SHP77 treated with DMSO at 0.1 percent for 48 hours (cell line): ENCODE measurements at regions not wholly inside any gene's neighbourhood (a gene's known extent, or its start where the extent isn't known, plus 50 kb on each side); places are given as distances from the start of the nearest gene placed in this dataset.
A peak's percentile ranks its signal among the peaks of the same experiment; 100 is the strongest.
"Not testable (repeated sequence)": the region's sequence is repeated elsewhere in the genome, so short reads cannot be mapped to it uniquely, and the experiment has no call there.

Source experiments
- DNase-seq: peaks from one replicate; lab custom pipeline; 2025; lab: John Stamatoyannopoulos, UW

DNA sequence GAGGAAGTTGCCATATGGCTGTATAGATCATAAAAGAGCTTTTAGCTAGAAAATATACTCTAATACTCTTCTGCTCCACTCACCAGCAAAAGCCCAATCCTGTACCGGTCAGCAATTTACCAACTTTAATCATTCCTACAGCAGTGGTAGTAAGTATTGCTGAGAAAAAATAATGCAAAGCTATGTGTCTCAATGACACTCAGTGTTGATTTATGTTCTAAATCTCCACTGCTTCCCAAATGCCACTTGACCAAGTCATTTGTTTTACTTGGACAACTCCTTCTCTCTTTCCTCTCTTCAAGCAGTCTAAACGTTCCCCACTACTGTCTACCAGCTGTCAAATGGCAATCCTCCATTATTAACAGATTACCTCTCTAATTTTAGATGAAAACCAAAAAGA is 201.8 kb upstream of the GK2 start:
- no peak for DNase-seq

DNA sequence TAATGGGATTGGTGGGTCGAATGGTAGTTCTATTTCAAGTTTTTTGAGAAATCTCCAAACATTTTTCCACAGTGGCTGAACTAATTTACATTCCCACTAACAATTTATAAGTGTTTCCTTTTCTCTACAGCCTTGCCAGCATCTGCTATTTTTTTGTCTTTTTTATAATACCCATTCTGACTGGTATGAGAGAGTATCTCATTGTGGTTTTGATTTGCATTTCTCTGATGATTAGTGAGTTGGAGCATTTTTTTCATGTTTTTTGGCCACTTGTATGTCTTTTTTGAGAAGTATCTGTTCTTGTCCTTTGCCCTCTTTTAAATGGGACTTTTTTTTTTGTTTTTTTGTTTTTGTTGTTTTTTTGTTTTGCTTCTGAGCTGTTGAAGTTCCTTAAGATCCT is 200.0 kb upstream of the GK2 start:
- no peak for DNase-seq

DNA sequence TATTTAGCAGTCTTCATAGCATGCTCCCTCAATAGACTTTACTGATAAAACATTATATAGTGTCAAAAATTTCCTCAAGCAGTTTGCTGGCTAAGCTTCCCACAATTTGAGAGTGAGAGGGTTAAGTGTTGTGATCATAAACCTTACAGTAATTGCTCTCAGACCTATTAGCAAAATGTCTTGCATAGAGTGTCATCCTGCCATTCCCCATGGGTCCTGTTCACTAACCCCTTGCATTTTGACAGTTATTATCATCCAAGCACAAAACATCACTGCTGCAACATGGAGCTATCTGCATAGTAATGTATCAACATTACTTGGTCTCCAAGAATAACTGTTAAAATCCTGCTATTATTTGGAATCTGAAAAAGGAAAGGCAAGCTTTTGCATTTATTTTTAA is 196.1 kb upstream of the GK2 start:
- no peak for DNase-seq

DNA sequence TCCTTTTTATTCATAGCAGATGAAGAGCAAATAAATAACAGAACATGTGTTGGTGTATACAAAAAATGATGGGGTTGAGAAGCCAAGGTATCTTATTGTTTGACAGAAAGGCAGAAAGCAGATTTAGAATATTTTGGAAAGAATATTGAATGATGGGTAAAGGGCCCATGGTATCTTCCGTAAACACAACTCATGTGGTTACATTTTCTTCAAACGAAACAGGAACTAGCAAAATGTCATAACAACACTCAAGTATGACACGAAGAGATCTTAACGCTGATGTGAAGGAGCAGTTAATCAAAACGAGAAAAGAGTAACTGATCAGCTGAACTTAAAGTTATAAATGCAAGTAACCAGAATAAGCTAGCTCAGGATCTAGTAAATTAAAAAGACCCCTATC is 195.7 kb upstream of the GK2 start:
- no peak for DNase-seq

DNA sequence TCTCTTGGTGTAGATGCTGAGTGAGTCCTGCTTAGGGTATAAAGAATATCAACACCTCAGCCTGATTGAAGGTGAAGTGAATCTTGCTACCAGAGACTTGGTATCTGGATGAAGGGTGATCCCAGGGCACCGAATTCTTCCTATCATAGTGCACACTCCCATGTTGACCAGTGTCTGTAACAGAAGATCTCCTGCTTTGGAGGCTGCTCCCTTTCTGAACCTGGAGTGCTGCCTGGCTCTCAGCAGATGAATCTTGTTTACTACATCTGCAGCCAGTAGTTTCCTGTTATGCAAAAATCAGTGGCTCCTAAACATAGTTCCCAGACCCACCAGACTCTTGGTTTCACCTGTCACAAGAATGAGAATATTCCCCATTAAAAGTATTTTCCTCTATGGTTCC is 191.7 kb upstream of the GK2 start:
- no peak for DNase-seq

DNA sequence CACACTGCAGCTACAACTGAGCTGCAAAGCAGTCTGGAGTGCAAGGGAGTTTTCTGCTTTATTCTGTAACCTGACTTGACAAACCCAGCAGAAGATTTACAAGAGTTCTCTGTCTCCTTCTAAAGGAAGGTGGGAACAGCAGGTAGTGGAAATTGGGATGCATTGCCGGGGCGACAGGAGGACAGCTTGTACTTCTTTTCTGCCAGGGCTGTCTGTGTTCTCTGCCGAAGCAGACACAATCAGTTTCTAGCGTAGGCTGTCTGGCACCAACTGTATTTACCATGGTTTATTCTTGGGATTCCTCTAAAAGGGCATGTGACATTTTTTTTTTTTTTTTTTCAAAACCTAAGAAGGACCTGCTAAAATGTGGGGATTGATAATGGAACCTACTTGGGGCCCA is 190.8 kb upstream of the GK2 start:
- no peak for DNase-seq

DNA sequence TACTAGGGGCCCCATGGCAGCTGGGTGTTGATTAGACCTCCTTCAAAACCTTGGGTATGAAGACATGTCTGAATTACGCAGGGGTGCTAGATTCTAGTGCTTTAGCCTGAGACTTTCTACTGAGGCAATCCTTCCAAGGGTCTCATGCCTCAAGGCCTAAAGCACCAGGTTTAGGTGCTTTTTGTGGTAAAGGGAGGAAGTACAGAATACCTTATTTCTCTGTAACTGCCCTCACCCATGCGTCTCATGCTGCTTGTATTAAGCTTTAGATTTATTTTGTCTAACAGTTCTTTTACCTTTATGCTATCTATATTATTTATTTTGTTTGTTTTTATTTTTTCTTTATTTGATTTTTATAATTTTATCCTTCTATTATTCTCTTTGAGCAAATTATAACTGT is 190.2 kb upstream of the GK2 start:
- DNase-seq: no peak

DNA sequence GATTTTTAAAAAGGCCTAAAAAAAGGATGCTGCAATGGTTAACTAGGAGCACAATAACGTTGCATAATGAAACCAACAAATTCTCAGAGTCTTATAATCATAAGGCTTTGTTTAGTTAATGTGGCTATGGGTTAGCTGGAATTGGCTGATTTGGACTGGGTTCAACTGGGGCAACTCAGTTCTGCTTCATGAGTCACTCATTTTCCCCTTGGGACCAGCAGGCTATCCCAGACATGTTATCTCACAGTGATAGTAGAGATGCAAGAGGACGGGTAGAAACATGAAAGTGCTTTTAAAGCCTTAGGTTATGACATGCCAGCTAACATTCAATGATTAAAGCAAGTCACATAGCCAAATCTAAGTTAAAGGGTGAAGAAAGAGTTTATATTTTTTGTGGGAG is 189.2 kb upstream of the GK2 start:
- DNase-seq: no peak

DNA sequence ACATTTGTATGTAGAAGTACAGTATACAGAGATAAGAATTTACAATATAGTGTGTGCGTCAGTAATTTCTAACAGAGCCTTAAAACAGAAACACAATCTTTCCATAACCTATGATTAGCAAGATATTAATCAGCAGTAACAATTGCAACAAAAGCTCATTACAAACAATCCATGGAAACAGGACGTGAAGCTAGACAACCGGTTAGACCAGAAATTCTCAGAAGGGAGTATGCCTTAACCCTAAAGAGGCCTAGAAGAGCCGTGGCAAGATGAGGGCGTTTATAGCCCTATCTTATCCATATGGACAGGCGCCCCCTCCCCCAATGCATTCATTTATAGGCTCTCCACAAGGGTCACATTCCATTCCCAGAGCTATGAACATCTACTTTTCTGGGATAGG is 184.2 kb upstream of the GK2 start:
- DNase-seq: not testable (repeated sequence)

DNA sequence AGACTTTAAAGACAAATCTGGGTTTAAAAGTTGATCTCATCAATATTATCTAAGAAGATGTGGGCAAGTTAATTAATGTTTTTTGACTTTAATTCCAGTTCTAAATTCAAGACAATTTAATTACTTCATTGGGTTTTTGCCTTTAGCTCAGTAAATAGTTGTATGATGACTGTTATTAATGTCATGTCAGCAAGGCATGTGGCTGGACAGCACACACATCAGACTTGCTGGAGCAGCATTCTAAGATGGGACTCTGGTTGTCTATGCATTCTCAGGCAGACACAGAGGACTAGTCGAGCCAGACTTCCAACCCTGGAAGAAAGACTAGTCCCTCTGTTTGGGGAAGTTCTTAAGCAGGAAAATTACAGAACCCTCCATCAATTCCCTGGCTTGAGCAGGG is 180.7 kb upstream of the GK2 start:
- DNase-seq: no peak

DNA sequence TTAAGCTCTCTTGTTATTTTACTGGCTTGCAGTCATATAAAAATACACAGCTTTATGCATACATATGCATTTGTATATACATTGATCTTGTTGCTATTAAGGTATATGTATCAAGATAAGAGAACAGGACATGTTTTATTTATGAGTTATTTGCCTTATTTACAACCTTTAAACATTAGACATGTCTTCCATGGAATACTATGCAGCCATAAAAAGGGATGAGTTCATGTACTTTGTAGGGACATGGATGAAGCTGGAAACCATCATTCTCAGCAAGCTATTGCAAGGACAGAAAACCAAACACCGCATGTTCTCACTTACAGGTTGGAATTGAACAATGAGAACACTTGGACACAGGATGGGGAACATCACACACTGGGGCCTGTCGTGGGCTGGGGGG is 179.2 kb upstream of the GK2 start:
- DNase-seq: not testable (repeated sequence)

DNA sequence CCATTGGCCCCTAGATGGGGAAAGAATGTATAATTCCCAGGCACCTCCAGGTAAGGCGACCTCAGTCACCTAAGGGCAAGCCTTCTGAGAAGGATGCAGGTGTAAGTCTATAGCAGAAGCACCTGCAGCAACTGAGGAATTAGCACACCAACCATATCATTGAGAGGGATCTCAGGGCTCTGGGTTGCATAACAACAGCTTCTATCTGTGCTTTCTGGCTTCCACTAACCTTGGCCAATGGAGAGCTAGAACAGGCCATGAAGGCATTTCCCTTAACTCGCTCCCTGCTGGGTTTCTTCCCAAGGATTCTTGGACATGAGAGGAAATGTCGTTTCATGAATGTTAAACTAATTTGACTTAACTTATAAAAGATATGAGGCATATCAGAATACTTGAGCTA is 177.8 kb upstream of the GK2 start:
- no peak for DNase-seq

DNA sequence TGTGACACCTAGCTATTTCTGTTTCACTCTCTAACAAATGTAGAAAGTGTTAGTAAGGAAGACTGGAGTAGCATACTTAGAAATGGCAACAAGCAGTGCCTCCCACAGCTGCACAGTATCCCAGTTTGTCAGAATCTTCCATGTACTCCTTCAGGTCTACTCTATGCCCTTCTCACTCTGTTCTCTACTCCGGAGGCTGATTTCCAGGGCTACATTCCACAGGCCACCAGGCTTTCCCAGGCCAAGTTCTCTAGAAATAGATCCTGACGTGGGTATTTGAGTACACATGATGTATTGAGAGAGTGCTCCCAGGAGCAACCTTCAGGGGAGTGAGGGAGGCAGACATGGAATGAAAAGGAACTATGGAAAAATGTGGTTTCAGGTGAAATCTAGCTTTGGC is 177.3 kb upstream of the GK2 start:
- no peak for DNase-seq

DNA sequence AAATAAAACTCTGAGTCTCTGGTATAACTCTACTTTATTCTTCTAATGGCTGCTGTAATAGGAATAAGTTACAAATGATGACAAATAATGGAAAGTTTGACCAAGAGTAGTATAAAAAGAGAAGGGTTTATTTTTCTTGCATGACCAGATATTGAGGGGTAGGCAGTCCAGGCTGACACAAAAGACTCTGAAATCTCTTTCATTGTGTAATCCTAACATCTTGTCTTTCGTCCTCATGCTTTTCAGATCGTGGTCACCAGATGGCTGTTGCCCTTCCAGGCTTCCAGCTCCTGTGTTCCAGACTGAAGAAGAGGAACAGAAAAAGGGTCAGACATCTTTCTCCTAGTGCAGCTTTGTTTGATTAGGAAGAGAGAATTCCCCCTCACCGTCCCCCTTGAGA is 176.9 kb upstream of the GK2 start:
- no peak for DNase-seq

DNA sequence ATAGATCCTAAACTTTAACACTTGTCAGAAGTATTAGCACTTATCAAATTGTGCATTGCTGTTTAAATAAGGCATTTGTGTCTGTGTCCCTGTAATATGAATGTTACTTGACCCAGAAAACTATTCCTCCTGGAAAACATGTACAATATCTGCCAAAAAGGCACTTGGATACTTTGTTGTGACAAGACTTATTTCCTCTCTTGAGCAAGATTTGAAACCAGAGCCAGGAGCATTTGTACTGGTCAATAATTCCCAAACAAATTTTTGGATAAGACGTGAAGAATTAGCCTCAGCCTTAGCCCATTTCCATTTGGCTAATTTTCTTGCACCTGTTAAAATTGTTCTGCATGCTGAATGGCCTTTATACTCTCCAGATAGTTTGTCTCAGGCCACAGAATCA is 176.3 kb upstream of the GK2 start:
- DNase-seq: no peak

DNA sequence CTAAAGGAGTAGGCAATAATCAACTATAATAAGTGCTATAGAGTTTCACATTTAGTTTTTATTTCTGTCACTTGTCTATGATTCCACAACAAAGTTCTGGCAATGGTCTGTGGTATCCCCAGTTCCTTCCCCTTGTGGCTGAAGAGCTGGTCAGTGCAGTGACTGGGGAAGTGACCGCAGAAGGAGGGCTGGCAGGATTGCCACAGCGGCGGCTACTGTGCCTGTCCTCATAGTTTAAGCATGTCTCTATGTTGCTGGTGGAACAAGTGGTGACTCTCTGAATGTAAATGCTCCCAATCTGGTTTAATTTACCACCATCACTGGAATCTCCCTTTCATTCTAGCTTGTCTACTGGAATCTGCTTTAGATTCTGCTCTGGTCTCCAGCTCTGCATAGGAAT is 170.6 kb upstream of the GK2 start:
- no peak for DNase-seq

DNA sequence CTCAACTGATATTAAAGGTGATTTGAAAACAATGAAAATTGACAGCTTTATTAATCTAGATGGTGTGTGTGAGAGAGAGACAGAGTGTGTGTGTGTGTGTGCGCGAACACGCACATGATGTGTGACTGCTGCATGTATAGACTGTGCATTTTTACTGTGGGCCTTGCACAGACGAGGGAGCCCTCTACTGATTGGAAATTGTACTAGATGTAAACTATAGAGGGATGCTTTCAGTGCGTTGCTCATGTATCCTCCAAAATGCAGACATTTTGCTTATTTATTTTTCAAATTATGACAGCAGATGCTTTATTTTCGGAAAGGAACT is 168.4 kb upstream of the GK2 start:
- DNase-seq: peak; percentile 48

DNA sequence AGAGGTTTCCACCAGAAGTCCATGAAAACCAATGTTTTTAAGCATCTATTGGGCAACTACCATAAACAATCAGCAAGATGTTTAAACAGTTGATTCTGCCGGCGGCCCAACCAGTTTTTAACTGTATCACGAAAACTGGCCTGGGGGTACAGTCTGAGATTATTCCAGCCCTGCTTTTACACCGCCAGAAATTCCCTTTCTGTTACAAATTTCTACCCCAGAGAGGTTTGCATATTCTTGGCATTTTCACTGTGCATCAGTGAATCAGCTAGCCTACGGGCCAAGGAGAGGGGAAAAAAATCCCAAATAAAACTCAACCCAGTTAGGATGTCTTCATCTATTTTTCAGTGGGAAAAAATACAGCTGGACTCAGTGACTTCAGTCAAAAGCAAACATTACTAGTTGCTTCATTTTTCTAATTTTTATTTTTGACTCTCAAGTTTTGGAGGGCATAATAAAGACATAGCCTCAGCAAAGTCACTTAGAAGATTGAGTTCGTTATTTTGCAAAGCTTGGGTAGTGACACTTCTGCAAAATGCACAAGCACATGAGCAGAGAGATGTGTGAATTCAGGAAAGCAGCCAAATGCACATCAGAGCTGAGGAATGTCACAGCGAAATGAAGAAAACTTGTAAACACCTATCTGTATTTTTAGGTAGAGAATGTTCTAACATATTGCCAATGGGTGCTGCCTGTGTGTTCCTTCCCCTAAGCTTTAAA is 167.8 kb upstream of the GK2 start:
- DNase-seq: no peak

DNA sequence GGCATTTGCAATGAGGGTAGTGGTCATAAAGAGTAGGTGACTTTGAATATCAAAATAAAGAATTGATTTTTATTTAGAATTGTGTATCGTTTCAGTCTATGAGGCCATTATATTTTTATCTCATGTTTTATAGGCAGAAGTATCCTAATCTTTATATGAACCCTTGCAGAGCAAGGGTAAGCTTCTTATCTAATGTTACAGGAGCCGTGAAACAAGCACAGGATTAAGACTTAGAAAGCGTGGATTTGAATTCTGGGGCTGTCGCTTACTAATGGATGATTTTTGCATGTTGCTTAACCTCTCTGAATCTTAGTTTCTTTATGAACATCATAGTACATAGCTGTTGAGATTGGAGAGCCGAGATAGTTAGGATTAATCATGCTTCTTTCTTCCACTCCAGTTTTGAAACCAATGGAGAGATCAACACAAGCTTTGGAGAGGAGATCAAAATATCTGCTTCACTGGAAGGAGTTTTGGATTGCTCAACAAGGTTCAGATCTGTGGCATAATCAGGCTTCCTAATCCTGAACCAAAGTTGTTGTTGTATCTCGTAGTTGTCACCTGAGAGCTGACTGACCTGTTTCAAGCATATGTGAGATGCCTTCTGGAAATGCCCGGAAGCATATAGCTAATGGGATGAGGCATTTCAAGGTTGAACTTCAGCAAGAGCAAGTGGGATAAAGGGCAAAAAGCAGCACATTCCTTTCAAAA is 166.9 kb upstream of the GK2 start:
- no peak for DNase-seq

DNA sequence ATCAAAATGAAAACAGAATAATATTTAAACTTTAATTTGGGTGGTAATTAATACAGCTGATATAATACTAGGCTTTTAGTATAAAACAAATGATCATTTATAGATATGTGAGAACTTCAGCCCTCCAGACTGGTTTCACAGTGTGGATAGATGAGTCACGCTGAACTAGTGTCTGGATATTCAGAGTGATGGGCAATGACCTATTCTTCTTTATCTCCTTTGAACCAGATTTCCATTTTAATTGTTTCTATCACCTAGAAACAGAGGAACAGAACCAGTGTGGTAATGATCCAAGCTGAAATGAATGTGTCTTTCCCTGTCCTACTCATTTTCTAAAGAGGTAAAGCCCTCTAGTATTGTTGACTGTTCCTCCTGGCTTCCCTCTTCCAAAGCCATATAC is 155.2 kb upstream of the GK2 start:
- no peak for DNase-seq

DNA sequence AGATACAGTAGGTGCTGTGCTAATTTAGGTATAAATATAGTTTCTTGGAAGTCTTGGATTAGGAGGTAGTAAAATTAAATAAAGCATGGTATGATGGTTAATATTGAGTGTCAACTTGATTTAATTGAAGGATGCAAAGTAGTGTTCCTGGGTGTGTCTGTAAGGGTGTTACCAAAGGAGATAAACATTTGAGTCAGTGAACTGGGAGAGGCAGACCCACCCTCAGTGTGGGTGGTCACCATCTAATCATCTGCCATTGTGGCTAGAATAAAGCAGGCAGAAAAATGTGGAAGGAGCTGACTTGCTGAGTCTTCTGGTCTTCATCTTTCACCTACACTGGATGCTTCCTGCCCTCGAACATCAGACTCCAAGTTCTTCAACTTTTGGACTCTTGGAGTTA is 153.7 kb upstream of the GK2 start:
- DNase-seq: no peak

DNA sequence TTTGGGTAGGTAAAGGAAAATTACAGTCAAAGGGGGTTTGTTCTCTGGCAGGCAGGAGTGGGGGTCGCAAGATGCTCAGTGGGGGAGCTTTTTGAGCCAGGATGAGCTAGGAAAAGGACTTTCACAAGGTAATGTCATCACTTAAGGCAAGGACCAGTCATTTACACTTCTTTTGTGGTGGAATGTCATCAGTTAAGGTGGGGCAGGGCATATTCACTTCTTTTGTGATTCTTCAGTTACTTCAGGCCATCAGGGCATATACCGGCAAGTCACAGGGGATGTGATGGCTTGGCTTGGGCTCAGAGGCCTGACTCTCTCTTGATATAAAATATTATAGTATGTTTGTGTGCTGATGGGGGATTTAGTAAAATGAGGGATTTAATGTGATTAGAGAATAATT is 151.4 kb upstream of the GK2 start:
- not testable (repeated sequence) for DNase-seq

DNA sequence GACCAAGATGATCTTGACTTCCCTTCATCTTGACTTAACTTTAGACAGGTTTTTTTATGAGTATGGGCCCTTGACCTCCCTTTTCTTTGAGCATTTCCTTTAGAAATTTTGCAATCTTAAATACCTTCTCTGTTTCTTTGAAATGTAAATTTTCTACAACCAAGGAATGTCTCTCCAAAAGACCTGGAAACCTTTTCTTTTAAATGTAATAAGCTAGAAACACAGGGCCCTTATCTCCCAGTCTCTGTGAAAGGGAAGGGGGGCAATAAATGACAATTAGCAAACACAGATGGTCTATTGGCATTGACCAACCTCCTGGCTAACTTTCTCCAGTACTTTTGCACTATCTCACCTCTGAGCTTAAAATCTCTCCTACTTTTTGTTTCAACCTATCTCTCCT is 144.3 kb upstream of the GK2 start:
- DNase-seq: no peak

DNA sequence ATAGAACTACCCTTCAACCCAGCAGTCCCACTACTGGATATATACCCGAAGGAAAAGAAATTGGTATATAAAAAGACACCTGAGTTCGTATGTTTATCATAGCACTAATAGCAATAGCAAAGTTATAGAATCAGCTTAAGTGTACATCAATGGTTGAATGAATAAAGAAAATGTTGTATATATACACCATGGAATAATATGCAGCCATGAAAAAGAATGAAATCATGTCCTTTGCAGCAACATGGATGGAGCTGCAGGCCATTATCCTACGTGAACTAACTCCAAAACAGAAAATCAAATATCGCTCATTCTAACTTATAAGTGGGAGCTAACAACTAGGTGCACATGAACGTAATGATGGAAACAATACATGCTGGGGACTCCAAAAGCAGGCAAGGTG is 143.5 kb upstream of the GK2 start:
- DNase-seq: no peak
